A673 (cell line): ENCODE measurements at regions not wholly inside any gene's neighbourhood (a gene's known extent, or its start where the extent isn't known, plus 50 kb on each side); places are given as distances from the start of the nearest gene placed in this dataset.

Experiments
- BruUV-seq: library from RNA; stranded (reverse); fragments of 400-500 nt; replicated peaks from 2 replicates; lab custom pipeline; 2021; lab: Mats Ljungman, UMichigan
- CTCF ChIA-PET: fragments of 300-600 bp; sonication (Branson Sonifier 250); formaldehyde crosslinking; loops from one replicate; lab custom pipeline; 2022; ENCODE audit warnings: antibody characterized with exemption; lab: Charles Lee
- POLR2A ChIA-PET: fragments of 300-600 bp; sonication (Branson Sonifier 250); formaldehyde crosslinking; loops from one replicate; lab custom pipeline; 2022; ENCODE audit warnings: antibody characterized with exemption; ENCODE audit not compliant: low non-redundant PET; lab: Charles Lee
- DNase-seq: peaks from one replicate; pipeline ENCODE4 v3.0.0-alpha.2; 2015; ENCODE audit warnings: low spot score
- H3K27ac ChIP-seq: fragments of 200-600 bp; sonication (generic); 2 replicates; pipeline ENCODE4 v1.5.1; 2016; ENCODE audit warnings: mixed run types, low read depth, mild to moderate bottlenecking, mixed read lengths, antibody characterized with exemption, low read length; ENCODE audit not compliant: poor library complexity, severe bottlenecking
- H3K27me3 ChIP-seq: fragments of 200-600 bp; sonication (generic); replicated peaks from 2 replicates; pipeline ENCODE4 v1.6.1; 2017; ENCODE audit warnings: mixed run types, low read depth, mild to moderate bottlenecking, mixed read lengths, antibody characterized with exemption, low read length; ENCODE audit not compliant: insufficient read depth, poor library complexity
- H3K36me3 ChIP-seq: fragments of 200-600 bp; sonication (generic); 2 replicates; pipeline ENCODE4 v1.6.1; 2016; ENCODE audit warnings: mixed run types, mild to moderate bottlenecking, mixed read lengths, antibody characterized with exemption, low read length; ENCODE audit not compliant: insufficient read depth, poor library complexity, severe bottlenecking
- H3K4me1 ChIP-seq: fragments of 200-600 bp; sonication (generic); 2 replicates; pipeline ENCODE4 v1.6.1; 2017; ENCODE audit warnings: mixed run types, mild to moderate bottlenecking, mixed read lengths, antibody characterized with exemption, low read length; ENCODE audit not compliant: insufficient read depth, poor library complexity, severe bottlenecking
- H3K4me3 ChIP-seq: fragments of 200-600 bp; sonication (generic); 2 replicates; pipeline ENCODE4 v1.5.1; 2016; ENCODE audit warnings: low read depth, mixed run types, mild to moderate bottlenecking, mixed read lengths, low read length; ENCODE audit not compliant: poor library complexity, severe bottlenecking
- H3K9me3 ChIP-seq: fragments of 200-600 bp; sonication (generic); 2 replicates; pipeline ENCODE4 v1.6.1; 2016; ENCODE audit warnings: mixed run types, low read depth, mild to moderate bottlenecking, mixed read lengths, antibody characterized with exemption, low read length; ENCODE audit not compliant: poor library complexity, severe bottlenecking
- EZH2 ChIP-seq: fragments of 200-600 bp; sonication (generic); IDR thresholded peaks from 2 replicates; pipeline ENCODE4 v1.6.1; 2017; ENCODE audit warnings: borderline replicate concordance, low read depth, mild to moderate bottlenecking, mixed read lengths, antibody characterized with exemption, low read length; ENCODE audit not compliant: poor library complexity, severe bottlenecking
- intact Hi-C: fragments of 100-400 bp; cut with micrococcal nuclease; formaldehyde crosslinking; loops from one replicate; pipeline ENCODE4 v1.10.0; 2022; ENCODE audit not compliant: unreplicated experiment
- TF ChIP-seq, protein P1 (sequence below): fragments of 300-800, 200-600 bp; sonication (generic); conservative IDR thresholded peaks from 2 replicates; pipeline ENCODE4 v1.5.1; 2017; ENCODE audit warnings: low read depth, mild to moderate bottlenecking, antibody characterized with exemption, low read length, moderate library complexity, mixed read lengths

GRCh38 chr10:89069589-89069988 is 79.0 kb downstream of the FAS start:
- DNase-seq: no peak
- H3K9me3 ChIP-seq: no peaks in the 10 kb centered on the region
- no TSS peak for BruUV-seq
- intact Hi-C loops: no loop called here
- no peak for TF ChIP-seq EZH2
- TF ChIP-seq, protein P1, sequence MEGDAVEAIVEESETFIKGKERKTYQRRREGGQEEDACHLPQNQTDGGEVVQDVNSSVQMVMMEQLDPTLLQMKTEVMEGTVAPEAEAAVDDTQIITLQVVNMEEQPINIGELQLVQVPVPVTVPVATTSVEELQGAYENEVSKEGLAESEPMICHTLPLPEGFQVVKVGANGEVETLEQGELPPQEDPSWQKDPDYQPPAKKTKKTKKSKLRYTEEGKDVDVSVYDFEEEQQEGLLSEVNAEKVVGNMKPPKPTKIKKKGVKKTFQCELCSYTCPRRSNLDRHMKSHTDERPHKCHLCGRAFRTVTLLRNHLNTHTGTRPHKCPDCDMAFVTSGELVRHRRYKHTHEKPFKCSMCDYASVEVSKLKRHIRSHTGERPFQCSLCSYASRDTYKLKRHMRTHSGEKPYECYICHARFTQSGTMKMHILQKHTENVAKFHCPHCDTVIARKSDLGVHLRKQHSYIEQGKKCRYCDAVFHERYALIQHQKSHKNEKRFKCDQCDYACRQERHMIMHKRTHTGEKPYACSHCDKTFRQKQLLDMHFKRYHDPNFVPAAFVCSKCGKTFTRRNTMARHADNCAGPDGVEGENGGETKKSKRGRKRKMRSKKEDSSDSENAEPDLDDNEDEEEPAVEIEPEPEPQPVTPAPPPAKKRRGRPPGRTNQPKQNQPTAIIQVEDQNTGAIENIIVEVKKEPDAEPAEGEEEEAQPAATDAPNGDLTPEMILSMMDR: no peak
- no peak overlapping the region for H3K27ac ChIP-seq
- H3K4me3 ChIP-seq: no peak overlapping the region
- no peaks in the 10 kb centered on the region for H3K36me3 ChIP-seq
- CTCF ChIA-PET: no interaction called here
- no peaks in the 10 kb centered on the region for H3K4me1 ChIP-seq
- no peaks in the 10 kb centered on the region for H3K27me3 ChIP-seq
- POLR2A ChIA-PET: no interaction called here
